ENCODE measurements at regions not wholly inside any gene's neighbourhood (a gene's known extent, or its start where the extent isn't known, plus 50 kb on each side); places are given as distances from the start of the nearest gene placed in this dataset.

- no peak for DNase-seq
Observed at GRCh38 chr7:94240902-94241301, 153.8 kb upstream of the COL1A2 start.

DNA sequence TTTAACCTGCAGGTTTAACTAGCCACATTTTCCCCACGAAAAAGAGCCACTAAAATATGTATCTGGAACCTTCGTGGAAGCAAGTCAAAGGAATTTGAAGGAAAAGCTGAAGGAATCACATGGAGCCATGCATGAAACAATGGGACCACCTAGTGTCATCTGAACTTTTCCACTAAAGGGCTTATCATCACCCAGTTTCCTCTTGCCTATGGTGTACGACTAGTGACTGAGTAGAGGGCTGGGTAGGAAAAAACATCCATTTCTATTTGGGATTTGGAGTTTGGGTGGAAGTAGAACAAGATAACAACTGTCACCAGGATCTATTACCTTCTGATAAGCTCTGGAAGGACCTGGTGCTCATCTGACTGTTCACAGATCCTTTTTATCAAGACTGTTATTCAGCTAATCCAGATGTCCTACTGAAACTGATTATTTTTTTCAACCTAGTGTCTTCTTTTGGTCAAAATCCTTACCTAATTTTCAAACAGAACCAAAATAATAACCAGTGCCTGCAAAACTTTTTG is 153.2 kb upstream of the COL1A2 start:
- DNase-seq: no peak

DNA sequence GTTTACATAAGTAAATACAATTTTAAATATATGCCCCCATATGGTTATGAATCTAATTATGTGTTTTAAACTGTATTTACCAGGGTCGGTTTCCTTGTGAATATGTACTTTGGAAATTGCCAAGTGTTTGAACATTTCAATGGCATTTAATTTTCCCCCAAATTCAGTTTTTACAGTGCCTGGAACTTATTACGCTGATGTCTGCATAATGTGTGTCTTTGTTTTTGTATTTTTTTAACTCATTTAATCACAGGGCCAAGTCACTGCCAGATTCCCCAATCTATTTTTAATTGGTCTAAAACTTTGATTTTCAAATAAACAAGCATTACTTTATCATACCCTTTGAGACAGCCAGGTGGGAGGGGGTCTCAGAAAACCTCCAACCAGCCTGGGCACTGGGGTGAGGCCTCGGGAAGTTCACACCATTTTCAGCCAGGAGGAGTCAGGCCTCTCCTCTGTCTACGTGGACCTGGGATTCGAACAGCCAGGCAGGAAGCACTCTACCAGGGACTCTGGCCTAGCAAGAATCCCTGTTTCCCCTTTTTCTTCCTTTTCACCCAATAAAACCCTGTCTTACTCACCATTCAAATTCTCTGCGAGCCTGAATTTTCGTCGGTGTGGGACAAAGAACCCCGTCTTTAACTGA is 151.5 kb upstream of the COL1A2 start:
- no peak for DNase-seq

DNA sequence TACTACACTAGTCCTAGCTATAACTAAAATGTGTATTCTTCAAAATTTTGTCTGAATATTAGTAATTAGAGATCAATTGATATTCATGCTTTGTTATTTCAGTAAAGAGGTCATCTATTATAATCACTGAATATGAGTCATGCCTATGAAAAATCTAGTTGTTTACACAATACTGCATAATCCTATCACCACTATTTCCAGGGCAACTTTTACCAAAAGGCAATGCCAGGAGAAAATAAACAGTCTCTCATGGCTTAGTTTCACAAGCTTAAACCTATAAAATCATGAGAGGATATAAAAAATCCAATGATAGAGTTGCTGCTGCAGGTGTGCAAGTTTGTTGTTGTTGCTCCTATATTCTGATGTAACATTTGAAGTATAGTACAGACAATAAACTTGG is 149.9 kb upstream of the COL1A2 start:
- DNase-seq: no peak

GRCh38 chr7:94245500-94245899 is 149.2 kb upstream of the COL1A2 start:
- no peak for DNase-seq

GRCh38 chr7:94247970-94248369 is 146.7 kb upstream of the COL1A2 start:
- DNase-seq: no peak

DNA sequence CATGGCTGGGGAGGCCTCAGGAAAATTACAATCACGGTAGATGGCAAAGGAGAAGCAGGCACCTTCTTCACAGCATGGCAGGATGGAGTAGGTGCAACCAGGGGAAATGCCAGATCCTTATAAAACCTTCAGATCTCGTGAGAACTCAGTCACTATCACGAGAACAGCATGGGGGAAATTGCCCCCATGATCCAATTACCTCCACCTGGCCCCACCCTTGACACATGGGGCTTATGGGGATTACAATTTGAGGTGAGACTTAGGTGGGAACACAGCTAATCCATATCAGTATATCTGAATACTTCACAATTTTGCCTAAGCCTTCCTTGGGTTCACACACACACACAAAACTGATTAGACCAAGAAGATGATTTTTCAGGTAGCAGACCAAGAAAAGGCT is 145.1 kb upstream of the COL1A2 start:
- no peak for DNase-seq

DNA sequence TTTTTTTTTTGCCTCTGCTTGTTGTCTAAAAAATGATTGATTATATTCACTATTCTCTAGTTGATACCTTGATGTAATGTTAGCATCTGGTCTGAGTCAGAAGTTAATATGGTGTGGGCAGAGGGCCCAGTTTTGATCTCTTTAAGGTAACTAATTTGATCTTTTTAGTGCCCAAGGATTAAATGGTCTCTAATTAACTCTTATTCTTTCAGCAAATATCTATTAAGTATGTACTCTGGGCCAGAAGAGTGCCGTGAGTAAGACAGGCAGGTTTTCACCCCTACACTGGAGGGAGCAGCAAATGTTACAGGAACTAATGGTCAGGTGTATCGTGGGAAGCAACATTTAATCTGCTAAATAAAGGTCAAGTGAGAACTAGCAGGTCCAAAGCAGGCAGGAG is 144.6 kb upstream of the COL1A2 start:
- DNase-seq: no peak

- DNase-seq: no peak
Observed at GRCh38 chr7:94250987-94251386, 143.7 kb upstream of the COL1A2 start.

GRCh38 chr7:94252124-94252523 is 142.6 kb upstream of the COL1A2 start:
- no peak for DNase-seq

- DNase-seq: no peak
Observed at GRCh38 chr7:94252971-94253370, 141.7 kb upstream of the COL1A2 start.

DNA sequence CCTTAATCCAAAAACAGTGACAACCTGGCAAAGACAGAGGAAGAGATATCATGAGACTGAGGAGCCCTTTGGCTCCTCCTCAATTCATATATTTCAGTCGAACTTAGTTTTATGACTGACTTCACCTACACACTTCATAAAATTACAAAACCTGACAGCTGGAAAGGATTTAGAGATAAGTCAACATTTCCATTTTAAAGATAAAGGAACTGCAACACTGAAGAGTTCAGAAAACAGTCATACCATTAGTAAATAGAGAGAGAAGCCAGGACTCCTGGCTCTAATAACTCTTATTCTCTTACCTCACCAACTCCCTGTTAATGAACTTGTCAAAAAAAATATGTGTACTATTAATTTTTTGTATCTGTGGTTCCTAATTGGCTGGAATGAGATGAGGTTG is 141.0 kb upstream of the COL1A2 start:
- no peak for DNase-seq

DNA sequence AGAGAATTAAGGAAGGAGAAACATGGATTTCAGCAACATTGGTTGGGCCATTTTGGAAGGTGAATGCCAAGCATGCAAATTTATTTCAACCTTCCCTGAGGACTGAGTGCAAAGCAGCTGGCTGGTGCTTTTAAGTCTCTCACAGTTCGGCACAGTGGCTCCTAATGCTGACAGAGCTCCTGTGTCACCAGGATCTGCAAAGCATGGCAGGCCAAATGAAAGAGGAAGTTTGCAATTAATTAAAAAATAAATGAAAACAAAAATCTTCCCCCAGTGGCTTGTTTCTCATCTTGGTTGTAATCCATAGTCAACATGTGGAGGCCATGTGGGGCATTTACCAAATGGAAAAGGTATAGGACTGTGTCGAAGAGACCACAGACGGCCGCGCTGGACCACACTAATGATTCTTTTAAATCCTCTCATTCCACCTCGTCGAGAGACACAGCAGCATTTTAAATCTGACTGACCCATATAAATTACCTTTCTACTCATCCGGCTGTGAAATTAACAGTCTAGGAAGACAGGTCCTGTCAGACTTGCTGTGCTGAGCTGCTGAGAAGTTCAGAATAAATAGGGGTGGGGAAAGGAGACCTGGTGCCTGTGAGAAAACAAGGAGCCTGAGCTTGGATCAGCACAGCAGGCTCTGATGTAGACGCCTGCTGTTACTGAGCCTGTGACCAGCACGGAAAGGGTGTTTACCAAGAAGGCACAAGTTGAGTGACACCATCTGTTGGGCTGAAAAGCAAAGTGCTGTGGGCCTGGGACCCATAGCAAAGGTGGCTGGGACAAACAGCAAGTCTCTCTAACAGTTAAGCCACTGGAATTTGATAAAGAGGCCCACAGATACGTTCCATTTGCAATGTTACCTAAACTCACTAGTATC is 136.0 kb upstream of the COL1A2 start:
- DNase-seq: no peak

DNA sequence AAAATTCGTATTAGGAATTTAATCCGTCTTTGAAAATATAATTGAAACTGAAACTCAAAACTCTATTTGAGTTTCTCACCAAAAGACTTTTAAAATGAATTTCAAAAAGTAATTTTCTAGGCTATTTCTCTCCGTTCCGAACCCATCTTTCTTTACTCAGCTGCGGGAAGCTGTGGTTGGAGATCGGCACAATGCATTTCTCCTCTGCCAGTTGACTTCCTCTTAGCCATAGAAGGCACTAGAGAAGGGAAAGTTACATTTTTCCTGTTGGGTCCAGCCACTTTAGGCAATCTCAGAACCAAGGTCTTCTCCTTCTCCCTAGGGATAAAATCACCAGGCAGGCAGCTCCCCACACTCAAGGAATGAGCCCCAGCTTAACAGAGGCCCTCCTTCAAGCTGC is 133.6 kb upstream of the COL1A2 start:
- DNase-seq: no peak

DNA sequence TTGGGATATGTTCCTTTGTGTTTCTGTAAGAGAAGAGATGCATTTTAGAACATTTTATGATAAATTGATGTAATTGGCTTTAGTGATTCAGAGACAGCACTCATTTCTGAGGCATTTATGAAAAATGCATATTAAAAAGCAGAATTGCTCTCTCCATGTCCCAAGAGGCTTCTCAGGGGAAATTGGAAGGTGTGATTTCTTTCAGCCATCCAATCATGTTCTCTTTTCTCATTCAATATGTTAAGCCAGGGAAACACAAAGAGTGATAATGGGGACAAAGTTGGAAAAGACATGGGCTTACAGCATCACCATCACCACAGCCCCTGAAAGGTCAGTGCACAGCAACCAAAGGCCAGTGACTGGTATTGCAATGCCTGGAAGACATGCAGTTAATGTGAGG is 129.9 kb upstream of the COL1A2 start:
- no peak for DNase-seq

DNA sequence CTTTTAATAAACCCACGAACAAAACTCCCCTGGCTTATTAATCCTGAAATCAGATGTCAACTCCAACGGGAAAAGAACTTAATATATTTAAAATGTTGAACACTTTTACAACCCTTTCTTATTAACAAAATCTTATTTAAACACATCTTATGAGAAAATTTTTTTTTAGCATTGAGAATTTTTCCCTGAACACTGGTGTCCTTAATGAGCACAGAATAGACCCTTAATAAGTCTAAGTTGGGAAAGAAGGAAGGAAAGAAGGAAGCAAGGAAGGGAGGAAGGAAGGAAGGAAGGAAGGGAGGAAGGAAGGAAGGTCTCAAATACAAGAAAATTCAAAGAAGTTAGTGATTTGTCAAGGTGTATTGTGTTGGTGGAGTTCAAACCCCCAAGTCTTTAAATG is 129.2 kb upstream of the COL1A2 start:
- no peak for DNase-seq

DNA sequence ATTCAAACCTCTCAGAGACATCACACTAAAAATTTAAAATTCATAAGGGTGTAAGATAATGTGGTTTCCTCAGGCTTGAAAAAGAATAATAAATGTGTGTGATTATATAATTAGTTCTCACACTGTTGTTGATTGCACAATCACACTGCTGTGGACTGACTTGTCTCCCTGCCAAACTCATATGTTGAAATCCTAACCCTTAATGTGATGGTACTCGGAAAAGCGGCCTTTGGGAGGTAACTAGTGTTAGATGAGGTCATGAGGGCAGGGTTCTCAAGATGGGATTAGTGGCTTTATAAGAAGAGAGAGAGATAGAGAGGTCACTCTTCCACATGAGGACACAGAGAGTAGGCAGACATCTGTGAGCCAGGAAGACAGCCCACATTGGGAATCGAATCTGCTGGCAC is 128.5 kb upstream of the COL1A2 start:
- no peak for DNase-seq

- no peak for DNase-seq
Observed at GRCh38 chr7:94270772-94271171, 123.9 kb upstream of the COL1A2 start.

DNA sequence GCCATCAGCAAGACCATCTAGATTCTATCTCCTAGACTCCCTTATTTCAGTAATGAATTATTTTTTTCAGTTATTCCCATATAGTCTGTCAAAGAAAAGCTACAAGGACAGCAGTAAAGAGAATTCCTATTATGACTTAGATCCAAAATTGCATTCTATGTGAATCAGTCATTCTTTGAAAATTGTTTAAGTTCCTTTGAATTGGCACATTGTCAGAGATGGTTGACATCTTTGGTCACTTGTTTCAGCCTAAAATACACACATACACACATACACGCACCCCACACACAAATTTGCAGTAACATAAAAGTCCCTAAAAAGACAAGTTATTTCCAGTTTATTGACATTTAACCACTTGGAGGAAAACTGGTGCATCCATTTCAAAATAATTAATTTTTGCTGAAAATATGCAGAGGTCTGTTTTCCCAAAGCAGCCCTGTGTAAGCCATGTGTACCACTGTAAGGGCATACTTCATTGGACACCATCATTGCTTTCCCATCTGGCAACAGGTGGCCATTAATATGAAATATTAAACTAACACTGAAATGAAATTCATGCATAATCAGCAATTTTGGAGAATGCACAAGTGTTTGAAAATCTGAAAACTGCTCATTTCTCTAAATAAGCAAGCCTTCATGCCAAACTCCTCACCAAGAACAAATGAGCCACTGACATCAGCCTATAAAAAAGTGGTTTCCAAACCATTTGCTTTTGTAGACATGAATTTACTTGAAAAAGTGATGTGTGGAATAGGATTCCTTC is 121.7 kb upstream of the COL1A2 start:
- no peak for DNase-seq

- no peak for DNase-seq
Observed at GRCh38 chr7:94274828-94275227, 119.9 kb upstream of the COL1A2 start.

GRCh38 chr7:94276027-94276426 is 118.7 kb upstream of the COL1A2 start:
- no peak for DNase-seq

GRCh38 chr7:94276795-94277194 is 117.9 kb upstream of the COL1A2 start:
- no peak for DNase-seq

GRCh38 chr7:94277236-94277635 is 117.5 kb upstream of the COL1A2 start:
- no peak for DNase-seq

DNA sequence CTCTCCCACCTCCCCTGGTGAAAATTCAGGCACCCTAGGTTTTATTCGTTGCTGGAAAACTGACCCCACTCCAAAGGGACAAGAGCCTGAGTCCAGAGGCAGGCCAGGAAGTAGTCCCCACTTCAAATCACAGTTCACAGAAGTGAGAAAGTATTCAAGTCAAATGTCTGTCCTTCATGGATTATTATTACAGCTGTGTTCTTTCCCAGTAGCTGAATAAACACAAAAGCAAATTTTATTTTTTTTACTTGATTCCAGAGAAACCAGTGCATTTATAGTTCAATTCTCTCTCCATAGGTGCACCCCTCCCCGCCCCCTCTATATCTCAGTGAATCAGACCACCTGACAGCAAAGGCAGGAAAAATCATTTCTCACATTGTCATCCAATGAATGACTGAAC is 113.8 kb upstream of the COL1A2 start:
- no peak for DNase-seq
